Activated T-helper 17 cell treated with anti-CD3 and anti-CD28 coated beads, Interleukin-2, amount 50 U/mL, for 72 hours (primary cell): ENCODE measurements at regions not wholly inside any gene's neighbourhood (a gene's known extent, or its start where the extent isn't known, plus 50 kb on each side); places are given as distances from the start of the nearest gene placed in this dataset.
"Not testable (repeated sequence)": the region's sequence is repeated elsewhere in the genome, so short reads cannot be mapped to it uniquely, and the experiment has no call there.

ENCODE experiments used
- ATAC-seq: fragments of 150-1000 bp; cut with Tn5 transposase; replicated peaks from 2 replicates; pipeline ENCODE4 v1.10.0; 2021; ENCODE audit warnings: mild to moderate bottlenecking, moderate library complexity
- H3K27ac Mint-ChIP-seq: one replicate; pipeline ENCODE4 v1.8.0; 2022; ENCODE audit warnings: mixed read lengths
- H3K27me3 Mint-ChIP-seq: one replicate; pipeline ENCODE4 v1.8.0; 2022; ENCODE audit warnings: mixed read lengths
- H3K36me3 Mint-ChIP-seq: one replicate; pipeline ENCODE4 v1.8.0; 2022; ENCODE audit warnings: low read depth, mild to moderate bottlenecking, mixed read lengths
- H3K4me1 Mint-ChIP-seq: one replicate; pipeline ENCODE4 v1.8.0; 2022; ENCODE audit warnings: mixed read lengths
- H3K4me3 Mint-ChIP-seq: one replicate; pipeline ENCODE4 v1.8.0; 2022; ENCODE audit warnings: mild to moderate bottlenecking, mixed read lengths
- H3K9me3 Mint-ChIP-seq: one replicate; pipeline ENCODE4 v1.8.0; 2022; ENCODE audit warnings: mixed read lengths

- Mint-ChIP-seq H3K9me3 (no peaks in the 10 kb centered on the region), H3K27me3 (peaks cover 30% of the 10 kb centered on the region), H3K4me3 (no peak overlapping the region), H3K4me1 (no peaks in the 10 kb centered on the region), H3K27ac (no peak overlapping the region), H3K36me3 (no peaks in the 10 kb centered on the region)
- no peak for ATAC-seq
These were observed 306.0 kb downstream of the FOXL1 start for GRCh38 chr16:86884390-86884650.

- Mint-ChIP-seq H3K9me3 (no peaks in the 10 kb centered on the region), H3K4me3 (no peak overlapping the region), H3K27me3 (peaks cover 22% of the 10 kb centered on the region), H3K27ac (no peak overlapping the region), H3K4me1 (no peaks in the 10 kb centered on the region), H3K36me3 (no peaks in the 10 kb centered on the region)
- ATAC-seq = no peak
These were observed 306.8 kb downstream of the FOXL1 start for GRCh38 chr16:86885139-86885538.

- Mint-ChIP-seq H3K36me3 (no peaks in the 10 kb centered on the region), H3K27me3 (peaks cover 16% of the 10 kb centered on the region), H3K9me3 (no peaks in the 10 kb centered on the region), H3K4me3 (no peak overlapping the region), H3K27ac (no peak overlapping the region), H3K4me1 (no peaks in the 10 kb centered on the region)
- ATAC-seq = no peak
These were observed 308.3 kb downstream of the FOXL1 start for GRCh38 chr16:86886651-86887050.

GRCh38 chr16:86887416-86887815 is 309.1 kb downstream of the FOXL1 start:
- Mint-ChIP-seq H3K27me3 (peaks cover 12% of the 10 kb centered on the region), H3K9me3 (no peaks in the 10 kb centered on the region), H3K27ac (no peak overlapping the region), H3K36me3 (no peaks in the 10 kb centered on the region), H3K4me1 (no peaks in the 10 kb centered on the region), H3K4me3 (no peak overlapping the region)
- ATAC-seq = no peak

GRCh38 chr16:86888231-86889053 is 310.1 kb downstream of the FOXL1 start:
- no peak for ATAC-seq
- H3K9me3 Mint-ChIP-seq = no peaks in the 10 kb centered on the region
- H3K4me3 Mint-ChIP-seq = no peak overlapping the region
- H3K27me3 Mint-ChIP-seq = peaks cover 12% of the 10 kb centered on the region
- no peak overlapping the region for H3K27ac Mint-ChIP-seq
- H3K4me1 Mint-ChIP-seq = no peaks in the 10 kb centered on the region
- no peaks in the 10 kb centered on the region for H3K36me3 Mint-ChIP-seq

GRCh38 chr16:86889054-86889366 is 310.7 kb downstream of the FOXL1 start:
- not testable (repeated sequence) for H3K27ac Mint-ChIP-seq, H3K4me3 Mint-ChIP-seq, H3K4me1 Mint-ChIP-seq, ATAC-seq, H3K36me3 Mint-ChIP-seq, H3K9me3 Mint-ChIP-seq
- peaks cover 14% of the 10 kb centered on the region for H3K27me3 Mint-ChIP-seq

- no peaks in the 10 kb centered on the region for H3K9me3 Mint-ChIP-seq
- no peaks in the 10 kb centered on the region for H3K4me1 Mint-ChIP-seq
- no peak overlapping the region for H3K4me3 Mint-ChIP-seq
- H3K36me3 Mint-ChIP-seq = no peaks in the 10 kb centered on the region
- no peak overlapping the region for H3K27ac Mint-ChIP-seq
- no peak for ATAC-seq
- peaks cover 13% of the 10 kb centered on the region for H3K27me3 Mint-ChIP-seq
These were observed 311.6 kb downstream of the FOXL1 start for GRCh38 chr16:86889974-86890373.

GRCh38 chr16:86891121-86891520 is 312.8 kb downstream of the FOXL1 start:
- no peak for ATAC-seq
- no peak overlapping the region for H3K27ac Mint-ChIP-seq
- peaks cover 9% of the 10 kb centered on the region for H3K27me3 Mint-ChIP-seq
- H3K4me3 Mint-ChIP-seq = no peak overlapping the region
- H3K36me3 Mint-ChIP-seq = no peaks in the 10 kb centered on the region
- no peaks in the 10 kb centered on the region for H3K4me1 Mint-ChIP-seq
- H3K9me3 Mint-ChIP-seq = no peaks in the 10 kb centered on the region

GRCh38 chr16:86891631-86892030 is 313.3 kb downstream of the FOXL1 start:
- no peaks in the 10 kb centered on the region for H3K4me1 Mint-ChIP-seq
- ATAC-seq = no peak
- no peak overlapping the region for H3K4me3 Mint-ChIP-seq
- H3K36me3 Mint-ChIP-seq = no peaks in the 10 kb centered on the region
- H3K27ac Mint-ChIP-seq = no peak overlapping the region
- H3K9me3 Mint-ChIP-seq = no peaks in the 10 kb centered on the region
- peaks cover 9% of the 10 kb centered on the region for H3K27me3 Mint-ChIP-seq

GRCh38 chr16:86892509-86892908 is 314.2 kb downstream of the FOXL1 start:
- Mint-ChIP-seq H3K27me3 (peaks cover 9% of the 10 kb centered on the region), H3K36me3 (no peaks in the 10 kb centered on the region), H3K4me3 (no peak overlapping the region), H3K4me1 (no peaks in the 10 kb centered on the region), H3K27ac (no peak overlapping the region), H3K9me3 (no peaks in the 10 kb centered on the region)
- ATAC-seq = no peak

GRCh38 chr16:86893506-86893905 is 315.2 kb downstream of the FOXL1 start:
- no peak for ATAC-seq
- Mint-ChIP-seq H3K36me3 (no peaks in the 10 kb centered on the region), H3K9me3 (no peaks in the 10 kb centered on the region), H3K4me1 (no peaks in the 10 kb centered on the region), H3K27ac (no peak overlapping the region), H3K27me3 (peaks cover 9% of the 10 kb centered on the region), H3K4me3 (no peak overlapping the region)

GRCh38 chr16:86894029-86894567 is 315.7 kb downstream of the FOXL1 start:
- Mint-ChIP-seq H3K4me1 (no peaks in the 10 kb centered on the region), H3K27me3 (peaks cover 9% of the 10 kb centered on the region)

GRCh38 chr16:86894925-86895324 is 316.6 kb downstream of the FOXL1 start:
- H3K27ac Mint-ChIP-seq = no peak overlapping the region
- H3K36me3 Mint-ChIP-seq = no peaks in the 10 kb centered on the region
- peaks cover 9% of the 10 kb centered on the region for H3K27me3 Mint-ChIP-seq
- ATAC-seq = no peak
- no peaks in the 10 kb centered on the region for H3K9me3 Mint-ChIP-seq
- H3K4me1 Mint-ChIP-seq = no peaks in the 10 kb centered on the region
- H3K4me3 Mint-ChIP-seq = no peak overlapping the region

More at GRCh38 chr16:86894029-86894567, 315.7 kb downstream of the FOXL1 start:
- H3K36me3 Mint-ChIP-seq = no peaks in the 10 kb centered on the region
- no peaks in the 10 kb centered on the region for H3K9me3 Mint-ChIP-seq
- H3K4me3 Mint-ChIP-seq = no peak overlapping the region
- ATAC-seq = no peak
- no peak overlapping the region for H3K27ac Mint-ChIP-seq

GRCh38 chr16:86895606-86896005 is 317.3 kb downstream of the FOXL1 start:
- H3K9me3 Mint-ChIP-seq = no peaks in the 10 kb centered on the region
- no peaks in the 10 kb centered on the region for H3K4me1 Mint-ChIP-seq
- peaks cover 9% of the 10 kb centered on the region for H3K27me3 Mint-ChIP-seq
- no peaks in the 10 kb centered on the region for H3K36me3 Mint-ChIP-seq
- no peak overlapping the region for H3K4me3 Mint-ChIP-seq
- no peak overlapping the region for H3K27ac Mint-ChIP-seq
- no peak for ATAC-seq

- Mint-ChIP-seq H3K27ac (no peak overlapping the region), H3K36me3 (no peaks in the 10 kb centered on the region), H3K9me3 (peaks cover 3% of the 10 kb centered on the region), H3K4me1 (no peaks in the 10 kb centered on the region), H3K27me3 (peaks cover 9% of the 10 kb centered on the region), H3K4me3 (no peak overlapping the region)
- ATAC-seq = no peak
These were observed 318.6 kb downstream of the FOXL1 start for GRCh38 chr16:86896976-86897375.

GRCh38 chr16:86897486-86897885 is 319.1 kb downstream of the FOXL1 start:
- ATAC-seq = no peak
- H3K27ac Mint-ChIP-seq = no peak overlapping the region
- no peaks in the 10 kb centered on the region for H3K4me1 Mint-ChIP-seq
- H3K27me3 Mint-ChIP-seq = peaks cover 9% of the 10 kb centered on the region
- H3K36me3 Mint-ChIP-seq = no peaks in the 10 kb centered on the region
- H3K9me3 Mint-ChIP-seq = peaks cover 3% of the 10 kb centered on the region
- no peak overlapping the region for H3K4me3 Mint-ChIP-seq
